Stimulated activated CD8-positive, alpha-beta memory T cell treated with anti-CD3 and anti-CD28 coated beads, Interleukin-12 subunit alpha, Interleukin-12 subunit beta, amount 100 ng/mL, for 4 hours (primary cell): ENCODE measurements at regions not wholly inside any gene's neighbourhood (a gene's known extent, or its start where the extent isn't known, plus 50 kb on each side); places are given as distances from the start of the nearest gene placed in this dataset.
"Not testable (repeated sequence)": the region's sequence is repeated elsewhere in the genome, so short reads cannot be mapped to it uniquely, and the experiment has no call there.

Source experiments
- DNase-seq: peaks from one replicate; pipeline ENCODE4 v3.0.0-alpha.2; 2020; ENCODE audit warnings: low read depth

DNA sequence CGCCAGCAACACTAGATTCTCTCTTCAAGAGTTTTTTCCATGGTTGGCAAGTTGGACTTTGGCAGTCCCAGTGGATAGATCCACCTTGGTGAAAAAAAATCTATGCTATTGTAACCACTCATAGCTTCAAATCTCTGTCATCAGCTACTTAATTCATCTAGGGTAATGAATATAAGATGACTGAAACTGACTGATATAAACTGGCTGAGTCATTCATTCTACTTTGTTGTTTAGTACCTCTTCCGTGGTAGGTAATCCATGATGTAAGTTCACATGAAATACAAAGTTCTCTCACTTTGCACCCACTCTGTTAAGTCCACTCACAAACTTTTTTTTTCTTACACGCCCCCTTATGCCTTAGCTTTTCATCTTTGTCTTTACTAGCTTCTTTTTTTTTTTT is 1381.5 kb downstream of the SLITRK5 start:
- no peak for DNase-seq

DNA sequence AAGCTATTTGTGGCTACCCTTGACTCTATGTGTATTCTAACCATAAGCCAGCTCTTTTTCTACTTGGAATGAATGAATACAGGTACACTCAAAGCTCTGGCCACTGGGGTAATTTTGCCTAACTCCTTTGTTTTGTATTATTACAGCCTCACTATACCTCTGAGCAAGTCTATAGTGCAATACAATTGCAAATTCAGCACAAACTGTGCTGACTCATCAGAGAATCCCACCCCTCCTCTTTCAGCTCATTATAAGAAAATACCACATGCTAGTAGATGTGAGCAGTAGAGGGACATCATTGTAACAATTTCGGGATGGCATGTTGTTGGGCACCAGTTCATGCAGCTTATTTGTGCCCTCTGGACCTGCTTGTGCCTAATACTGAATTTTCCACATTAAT is 1382.2 kb downstream of the SLITRK5 start:
- no peak for DNase-seq

- DNase-seq, result no peak
Measured at GRCh38 chr13:89057274-89057673, 1386.1 kb downstream of the SLITRK5 start.

- DNase-seq, result no peak
Measured at GRCh38 chr13:89057862-89058261, 1386.7 kb downstream of the SLITRK5 start.

- DNase-seq, result no peak
Measured at GRCh38 chr13:89061821-89062220, 1390.7 kb downstream of the SLITRK5 start.

DNA sequence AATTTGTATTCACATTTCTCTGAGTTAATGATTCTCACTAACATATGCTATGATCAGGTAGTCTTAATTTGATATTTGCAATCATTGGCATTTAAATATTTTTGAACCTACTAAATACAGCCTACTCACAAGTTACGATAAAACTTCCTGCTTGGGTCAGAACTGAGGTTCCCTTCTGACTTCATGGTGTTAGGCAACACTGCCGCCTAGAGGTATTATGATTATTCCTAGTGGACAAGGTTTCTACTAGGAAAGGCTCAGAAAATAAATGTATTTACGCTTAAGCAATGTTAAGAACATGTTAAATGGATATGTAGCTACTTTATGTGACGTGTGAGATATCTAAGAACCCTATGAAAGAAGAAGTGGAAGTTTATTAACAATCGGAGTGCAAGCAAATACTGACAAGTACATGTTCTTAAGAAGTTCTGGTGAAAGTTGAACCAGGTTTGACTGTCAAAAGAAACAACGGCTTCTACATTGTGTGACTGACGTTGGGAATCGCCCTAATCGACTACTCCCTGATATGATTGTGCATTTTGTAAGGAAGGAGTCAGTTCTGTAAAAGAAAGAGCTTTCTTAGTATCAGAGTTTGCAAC is 1395.8 kb downstream of the SLITRK5 start:
- DNase-seq, result no peak

- DNase-seq, result no peak
Measured at GRCh38 chr13:89072979-89073378, 1401.8 kb downstream of the SLITRK5 start.

DNA sequence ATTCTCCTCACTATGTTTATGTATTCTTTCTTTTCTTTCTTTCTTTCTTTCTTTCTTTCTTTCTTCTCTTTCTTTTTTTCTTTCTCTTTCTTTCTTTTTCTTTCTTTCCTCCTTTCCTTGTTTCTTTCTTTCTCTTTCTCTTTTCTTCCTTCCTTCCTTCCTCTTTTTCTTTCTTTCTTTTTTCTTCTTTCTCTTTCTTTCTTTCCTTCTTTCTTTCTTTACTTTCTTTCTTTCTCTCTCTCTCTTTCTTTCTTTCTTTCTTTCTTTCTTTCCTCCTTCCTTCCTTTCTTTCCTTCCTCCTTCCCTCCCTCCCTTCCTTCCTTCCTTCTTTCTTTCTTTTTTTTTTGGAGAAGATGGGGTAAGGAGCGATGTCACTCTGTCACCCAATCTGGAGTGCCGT is 1405.5 kb downstream of the SLITRK5 start:
- DNase-seq, result no peak

DNA sequence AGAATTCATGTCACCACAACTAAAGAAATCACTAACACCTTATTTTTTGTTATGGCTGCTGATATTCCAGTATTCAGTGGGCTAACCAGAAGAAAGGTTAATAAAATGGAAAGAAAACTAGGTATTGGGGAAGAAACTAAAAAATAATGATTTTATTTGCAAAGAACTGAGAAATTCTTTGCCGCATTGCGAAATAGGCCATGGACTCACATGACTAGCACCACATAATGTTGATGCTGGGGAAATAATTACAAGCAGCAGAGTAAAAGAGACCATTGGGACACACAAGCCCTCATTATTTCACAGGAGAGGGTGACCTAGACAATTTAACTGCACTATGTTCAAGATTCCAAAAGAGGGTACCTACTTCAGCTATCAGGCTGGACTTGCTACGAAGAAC is 1411.5 kb downstream of the SLITRK5 start:
- no peak for DNase-seq

GRCh38 chr13:89088107-89088506 is 1416.9 kb downstream of the SLITRK5 start:
- not testable (repeated sequence) for DNase-seq

DNA sequence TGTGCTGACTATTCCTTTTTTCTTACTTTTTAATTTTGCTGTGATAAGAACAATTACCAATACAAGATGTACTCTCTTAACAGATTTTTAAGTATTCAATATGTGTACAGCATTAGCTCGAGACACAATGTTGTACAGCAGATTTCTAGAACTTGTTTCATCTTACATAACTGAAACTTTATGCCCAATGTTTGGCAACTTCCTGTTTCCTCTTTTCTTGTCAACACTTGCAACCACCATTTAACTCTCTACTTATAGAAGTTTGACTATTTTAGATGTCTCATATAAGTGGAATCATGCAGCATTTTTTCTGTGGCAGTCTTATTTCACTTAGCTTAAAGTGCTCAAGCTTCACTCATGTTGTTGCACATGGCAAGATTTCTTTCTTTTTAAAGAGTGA is 1426.8 kb downstream of the SLITRK5 start:
- DNase-seq, result no peak

DNA sequence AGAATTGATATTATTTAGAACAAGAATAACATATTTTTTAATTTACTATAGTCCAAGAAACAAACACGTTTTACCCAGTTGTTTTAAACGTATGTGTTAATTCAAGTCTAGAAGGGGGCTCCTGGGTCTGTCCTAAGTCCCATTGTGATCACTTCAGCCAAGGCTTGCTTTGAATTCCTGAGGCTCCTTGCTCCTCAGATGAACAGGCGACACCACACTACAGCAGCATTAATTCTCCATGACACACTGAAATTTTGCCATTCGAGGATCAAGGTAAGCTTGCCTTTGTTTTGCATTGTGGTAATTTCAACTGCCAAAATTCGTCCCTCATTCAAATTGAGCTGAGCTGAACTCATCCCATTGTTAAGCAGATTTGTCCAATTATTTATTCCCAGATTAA is 1442.6 kb downstream of the SLITRK5 start:
- no peak for DNase-seq

DNA sequence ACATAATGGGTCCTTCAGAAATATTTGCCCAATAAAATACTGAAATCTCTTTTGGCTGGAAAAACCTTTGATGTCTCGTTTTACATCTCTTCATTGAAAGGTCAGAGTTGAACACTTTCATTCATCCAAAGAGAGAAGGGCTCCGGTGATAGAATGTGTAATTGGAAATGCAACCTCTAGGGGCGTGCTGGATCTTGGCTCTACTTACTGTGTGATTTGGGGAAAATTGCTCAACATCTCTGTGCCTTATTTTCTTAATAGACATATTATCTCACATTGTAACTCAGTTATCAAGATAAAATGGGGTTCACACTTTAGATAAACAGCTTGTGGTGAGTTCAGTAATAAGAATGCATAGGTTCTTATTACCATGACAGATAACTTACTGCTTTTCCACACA is 1444.1 kb downstream of the SLITRK5 start:
- DNase-seq, result no peak

DNA sequence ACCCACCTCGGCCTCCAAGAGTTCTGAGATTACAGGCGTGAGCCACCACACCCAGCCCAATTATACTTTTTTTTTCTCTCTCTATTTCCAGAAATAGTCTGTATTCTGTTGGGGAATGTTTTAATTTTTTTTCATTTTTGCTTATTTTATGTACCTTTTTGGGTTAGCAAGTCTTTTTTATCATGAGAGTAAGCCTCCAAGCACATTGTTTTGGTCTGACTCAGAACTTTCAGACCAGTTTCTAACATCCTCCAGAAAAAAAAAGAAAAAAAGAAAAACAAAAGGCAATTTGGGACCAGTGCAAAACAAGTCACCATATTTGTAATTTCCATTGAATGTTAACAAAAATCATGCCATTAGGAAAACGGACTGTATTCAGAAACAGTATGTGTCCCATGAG is 1465.5 kb downstream of the SLITRK5 start:
- no peak for DNase-seq

- DNase-seq, result no peak
Measured at GRCh38 chr13:89150362-89150761, 1479.2 kb downstream of the SLITRK5 start.

GRCh38 chr13:89153941-89154340 is 1482.8 kb downstream of the SLITRK5 start:
- no peak for DNase-seq

DNA sequence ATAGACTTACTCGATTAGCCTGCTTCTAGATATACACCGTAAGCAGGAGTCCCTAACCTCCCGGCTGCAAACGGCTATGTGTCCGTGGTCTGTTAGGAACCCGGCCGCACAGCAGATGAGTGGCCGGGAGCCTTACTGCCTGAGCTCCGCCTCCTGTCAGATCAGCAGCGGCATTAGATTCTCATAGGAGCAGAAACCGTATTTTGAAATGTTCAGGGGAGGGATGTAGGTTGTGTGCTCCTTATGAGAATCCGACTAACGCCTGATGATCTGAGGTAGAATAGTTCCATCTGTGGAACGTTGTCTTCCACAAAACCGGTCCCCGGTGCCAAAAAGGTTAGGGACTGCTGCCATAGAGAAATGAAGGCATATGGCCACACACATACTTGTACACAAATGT is 1491.9 kb downstream of the SLITRK5 start:
- no peak for DNase-seq

GRCh38 chr13:89165685-89166084 is 1494.5 kb downstream of the SLITRK5 start:
- no peak for DNase-seq

GRCh38 chr13:89169951-89170350 is 1498.8 kb downstream of the SLITRK5 start:
- no peak for DNase-seq

- no peak for DNase-seq
Measured at GRCh38 chr13:89181041-89181440, 1509.9 kb downstream of the SLITRK5 start.

GRCh38 chr13:89199138-89199537 is 1528.0 kb downstream of the SLITRK5 start:
- DNase-seq, result no peak

DNA sequence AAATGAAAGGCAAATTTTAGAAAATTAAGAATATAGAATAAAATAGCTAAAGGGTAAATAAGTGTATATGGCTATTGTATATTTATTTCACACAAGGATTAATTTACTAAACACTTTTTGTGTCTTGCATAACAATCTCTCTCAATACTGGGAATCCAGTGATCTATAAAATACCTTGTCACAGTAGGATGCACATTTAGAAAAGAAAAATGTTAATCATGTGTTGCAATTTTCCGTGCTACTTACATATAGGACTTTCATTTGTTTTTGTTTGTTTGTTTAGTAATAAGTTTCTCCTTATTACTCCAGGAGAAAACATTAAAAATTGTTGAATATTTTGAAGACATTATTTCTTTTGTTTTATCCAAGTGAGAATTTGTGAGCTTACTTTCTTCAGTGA is 1533.3 kb downstream of the SLITRK5 start:
- DNase-seq, result no peak

- no peak for DNase-seq
Measured at GRCh38 chr13:89205856-89206520, 1534.8 kb downstream of the SLITRK5 start.

GRCh38 chr13:89212186-89212585 is 1541.0 kb downstream of the SLITRK5 start:
- DNase-seq, result no peak
